ENCODE measurements at regions not wholly inside any gene's neighbourhood (a gene's known extent, or its start where the extent isn't known, plus 50 kb on each side); places are given as distances from the start of the nearest gene placed in this dataset.

DNA sequence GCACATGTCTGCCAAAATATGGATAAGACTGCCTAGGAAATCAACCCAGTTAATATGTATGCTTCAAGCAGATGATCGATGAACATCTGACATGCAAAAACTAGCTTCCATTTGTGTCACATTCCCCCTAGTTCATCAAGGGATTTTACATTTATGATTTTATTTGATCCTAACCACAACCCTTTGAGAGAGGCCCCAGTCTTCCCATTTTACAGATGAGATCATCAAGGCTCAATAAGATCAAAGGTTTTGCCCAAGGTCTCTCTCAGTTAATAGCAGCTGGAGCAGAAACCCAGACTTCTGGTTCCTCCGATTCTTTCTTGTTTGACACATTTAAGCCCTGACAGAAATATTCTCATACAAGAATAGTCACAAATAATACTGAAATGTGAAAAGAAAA lies 107.7 kb upstream of the PPP2R5A start:
- no peak overlapping the region for H3K4me3 Mint-ChIP-seq
- no peaks in the 10 kb centered on the region for H3K9me3 Mint-ChIP-seq
- no peaks in the 10 kb centered on the region for H3K27me3 Mint-ChIP-seq (ENCODE audit: low read depth)
- DNase-seq (ENCODE audit: low spot score in 2 of 2, unreplicated experiment in 2 of 2) = no peak
- H3K36me3 Mint-ChIP-seq = no peaks in the 10 kb centered on the region
- H3K27ac Mint-ChIP-seq = no peak overlapping the region
- no peak for TF ChIP-seq CTCF (IDR thresholded peaks at IDR 0.05; ENCODE audit: unreplicated experiment)
- H3K4me1 Mint-ChIP-seq = peaks cover 2% of the 10 kb centered on the region

- Mint-ChIP-seq H3K4me3 (no peak overlapping the region), H3K27ac (peak overlapping the region; percentile 64), H3K4me1 (peaks cover 2% of the 10 kb centered on the region), H3K27me3 (ENCODE audit: low read depth) (no peaks in the 10 kb centered on the region), H3K36me3 (no peaks in the 10 kb centered on the region), H3K9me3 (no peaks in the 10 kb centered on the region)
- no peak for TF ChIP-seq CTCF (IDR thresholded peaks at IDR 0.05; ENCODE audit: unreplicated experiment)
- no peak for DNase-seq (ENCODE audit: low spot score in 2 of 2, unreplicated experiment in 2 of 2)
Observed at GRCh38 chr1:212178851-212179250, 106.4 kb upstream of the PPP2R5A start.

DNA sequence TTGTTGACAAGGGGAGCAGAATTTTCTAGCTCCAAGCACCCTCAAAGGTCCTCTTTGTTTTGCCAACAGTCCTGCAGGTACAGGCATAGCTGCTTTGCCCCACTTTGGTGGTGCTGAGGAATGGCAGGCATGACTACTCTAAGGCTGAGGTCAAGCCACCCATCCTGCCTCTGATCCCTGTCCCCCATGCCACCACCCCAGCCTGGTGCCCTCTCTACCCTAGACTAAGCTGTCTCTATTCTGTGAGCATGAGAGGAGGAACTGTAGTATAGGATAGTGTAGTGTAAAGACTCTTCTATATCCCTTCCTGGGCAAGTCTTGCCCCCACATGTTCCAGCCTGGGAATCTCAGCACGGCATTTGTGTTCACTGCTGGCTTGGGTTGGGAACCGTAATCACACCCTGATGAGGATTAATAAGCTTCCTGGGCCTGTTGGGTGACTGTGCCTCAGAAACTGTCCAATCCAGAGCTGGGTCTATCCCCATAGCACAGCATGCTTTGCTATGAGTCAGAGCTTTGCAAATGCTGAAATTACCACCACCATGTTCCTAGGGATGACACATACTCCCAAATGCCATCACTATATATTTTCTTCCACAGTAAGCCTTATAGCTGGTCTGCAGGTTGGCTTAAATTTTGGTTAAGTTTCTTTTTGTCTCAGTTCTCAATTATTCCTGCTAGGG lies 105.7 kb upstream of the PPP2R5A start:
- H3K27me3 Mint-ChIP-seq (ENCODE audit: low read depth) = no peaks in the 10 kb centered on the region
- no peaks in the 10 kb centered on the region for H3K36me3 Mint-ChIP-seq

GRCh38 chr1:212181015-212181882 lies 104.0 kb upstream of the PPP2R5A start:
- no peaks in the 10 kb centered on the region for H3K9me3 Mint-ChIP-seq
- no peaks in the 10 kb centered on the region for H3K27me3 Mint-ChIP-seq (ENCODE audit: low read depth)
- H3K27ac Mint-ChIP-seq = no peak overlapping the region
- H3K4me1 Mint-ChIP-seq = peaks cover 2% of the 10 kb centered on the region
- H3K36me3 Mint-ChIP-seq = no peaks in the 10 kb centered on the region
- H3K4me3 Mint-ChIP-seq = no peak overlapping the region
- DNase-seq (ENCODE audit: low spot score in 2 of 2, unreplicated experiment in 2 of 2) = no peak
- no peak for TF ChIP-seq CTCF (IDR thresholded peaks at IDR 0.05; ENCODE audit: unreplicated experiment)

More for the DNA sequence above, 105.7 kb upstream of the PPP2R5A start:
- H3K4me3 Mint-ChIP-seq = no peak overlapping the region
- no peaks in the 10 kb centered on the region for H3K9me3 Mint-ChIP-seq
- TF ChIP-seq CTCF (IDR thresholded peaks at IDR 0.05; ENCODE audit: unreplicated experiment) = no peak
- no peak overlapping the region for H3K27ac Mint-ChIP-seq
- H3K4me1 Mint-ChIP-seq = peaks cover 2% of the 10 kb centered on the region
- no peak for DNase-seq (ENCODE audit: low spot score in 2 of 2, unreplicated experiment in 2 of 2)

GRCh38 chr1:212182171-212182570 lies 103.0 kb upstream of the PPP2R5A start:
- no peak for DNase-seq (ENCODE audit: low spot score in 2 of 2, unreplicated experiment in 2 of 2)
- no peak for TF ChIP-seq CTCF (IDR thresholded peaks at IDR 0.05; ENCODE audit: unreplicated experiment)
- Mint-ChIP-seq H3K9me3 (no peaks in the 10 kb centered on the region), H3K27me3 (ENCODE audit: low read depth) (no peaks in the 10 kb centered on the region), H3K4me3 (no peak overlapping the region), H3K27ac (no peak overlapping the region), H3K36me3 (no peaks in the 10 kb centered on the region), H3K4me1 (peaks cover 2% of the 10 kb centered on the region)

All from mesothelial cell of epicardium (in vitro differentiated cells).